A549 (cell line): ENCODE measurements at regions not wholly inside any gene's neighbourhood (a gene's known extent, or its start where the extent isn't known, plus 50 kb on each side); places are given as distances from the start of the nearest gene placed in this dataset.

Source experiments
- CEBPB ChIP-seq, 2 experiments: fragments of >200 bp in 1 of 2; sonication (Bioruptor Twin) in 1 of 2; formaldehyde crosslinking in 1 of 2; IDR thresholded peaks; 2 replicates each; pipeline ENCODE4 v1.6.1; 2012 to 2016
- JUN ChIP-seq, 2 experiments: fragments of >200 bp; sonication (Bioruptor Twin); formaldehyde crosslinking; IDR thresholded peaks; 2 replicates in 1 of 2; 3 replicates in 1 of 2; pipeline ENCODE4 v1.6.1; 2016 to 2017
- MAFK ChIP-seq: fragments of 450-650 bp; IDR thresholded peaks from 2 replicates; pipeline ENCODE4 v1.6.1; 2014; ENCODE audit not compliant: partially characterized antibody
- MYC ChIP-seq: IDR thresholded peaks from 2 replicates; pipeline ENCODE4 v1.6.1; 2012; ENCODE audit warnings: mild to moderate bottlenecking, inconsistent platforms, low read length, improper control_type of control experiment, borderline replicate concordance
- NFE2L2 ChIP-seq: fragments of 150-350 bp; conservative IDR thresholded peaks from 2 replicates; pipeline ENCODE4 v1.6.1; 2014; ENCODE audit warnings: low read length
- POLR2A ChIP-seq: IDR thresholded peaks from 2 replicates; pipeline ENCODE4 v1.6.1; 2012; ENCODE audit warnings: mild to moderate bottlenecking, low read length
- TP53 ChIP-seq: fragments of 250-450 bp; sonication (Bioruptor Pico); IDR thresholded peaks from 2 replicates; pipeline ENCODE4 v1.5.0; 2021; ENCODE audit warnings: mild to moderate bottlenecking, moderate library complexity
- TF ChIP-seq, protein P1 (sequence below): fragments of >200 bp; sonication (Bioruptor Twin); formaldehyde crosslinking; IDR thresholded peaks from 3 replicates; pipeline ENCODE4 v1.5.1; 2016
- TF ChIP-seq, protein P2 (sequence below): IDR thresholded peaks from 2 replicates; pipeline ENCODE4 v1.6.1; 2012

DNA sequence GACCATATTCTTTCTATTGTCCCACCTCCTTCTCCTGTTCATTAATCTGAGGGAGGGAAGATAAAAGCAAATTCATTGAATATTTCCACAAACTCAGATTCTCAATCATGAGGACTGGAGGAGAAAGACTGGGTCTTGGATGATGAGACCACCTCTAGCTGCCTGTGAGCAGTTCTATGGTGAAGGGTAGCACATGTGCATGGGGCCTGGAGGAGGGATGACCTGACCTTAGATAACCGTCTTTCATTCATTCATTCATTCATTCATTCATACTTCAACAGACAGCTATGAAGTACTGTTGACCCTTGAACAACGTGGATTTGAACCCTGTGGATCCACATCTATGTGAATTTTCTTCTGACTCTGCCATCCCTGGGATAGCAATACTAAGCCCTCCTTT is 68.4 kb downstream of the MED10 start:
- TF ChIP-seq MAFK: no peak
- TF ChIP-seq MYC: no peak
- TF ChIP-seq, protein P1, sequence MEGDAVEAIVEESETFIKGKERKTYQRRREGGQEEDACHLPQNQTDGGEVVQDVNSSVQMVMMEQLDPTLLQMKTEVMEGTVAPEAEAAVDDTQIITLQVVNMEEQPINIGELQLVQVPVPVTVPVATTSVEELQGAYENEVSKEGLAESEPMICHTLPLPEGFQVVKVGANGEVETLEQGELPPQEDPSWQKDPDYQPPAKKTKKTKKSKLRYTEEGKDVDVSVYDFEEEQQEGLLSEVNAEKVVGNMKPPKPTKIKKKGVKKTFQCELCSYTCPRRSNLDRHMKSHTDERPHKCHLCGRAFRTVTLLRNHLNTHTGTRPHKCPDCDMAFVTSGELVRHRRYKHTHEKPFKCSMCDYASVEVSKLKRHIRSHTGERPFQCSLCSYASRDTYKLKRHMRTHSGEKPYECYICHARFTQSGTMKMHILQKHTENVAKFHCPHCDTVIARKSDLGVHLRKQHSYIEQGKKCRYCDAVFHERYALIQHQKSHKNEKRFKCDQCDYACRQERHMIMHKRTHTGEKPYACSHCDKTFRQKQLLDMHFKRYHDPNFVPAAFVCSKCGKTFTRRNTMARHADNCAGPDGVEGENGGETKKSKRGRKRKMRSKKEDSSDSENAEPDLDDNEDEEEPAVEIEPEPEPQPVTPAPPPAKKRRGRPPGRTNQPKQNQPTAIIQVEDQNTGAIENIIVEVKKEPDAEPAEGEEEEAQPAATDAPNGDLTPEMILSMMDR: no peak
- TF ChIP-seq POLR2A: no peak
- TF ChIP-seq, protein P2, sequence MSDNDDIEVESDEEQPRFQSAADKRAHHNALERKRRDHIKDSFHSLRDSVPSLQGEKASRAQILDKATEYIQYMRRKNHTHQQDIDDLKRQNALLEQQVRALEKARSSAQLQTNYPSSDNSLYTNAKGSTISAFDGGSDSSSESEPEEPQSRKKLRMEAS: no peak
- TF ChIP-seq JUN (IDR thresholded peaks at IDR 0.05): no peak
- TF ChIP-seq CEBPB (IDR thresholded peaks at IDR 0.05): no peak
- TF ChIP-seq NFE2L2: no peak
- no peak for TF ChIP-seq TP53 (CRISPR knock-in tag)
